ENCODE measurements at regions not wholly inside any gene's neighbourhood (a gene's known extent, or its start where the extent isn't known, plus 50 kb on each side); places are given as distances from the start of the nearest gene placed in this dataset.

GRCh38 chr4:151614561-151614960 is 146.2 kb downstream of the GATB start:
- POLR2A ChIA-PET = no interaction called here
- H3K9me3 ChIP-seq (replicated peaks; ENCODE audit: control insufficient read depth, insufficient read depth, low read length) = no peaks in the 10 kb centered on the region
- ATAC-seq (no peak), FAIRE-seq (no peak), DNase-seq (ENCODE audit: low read depth, low spot score) (no peak)
- no peak overlapping the region for H3K4me2 ChIP-seq (ENCODE audit: control insufficient read depth, insufficient read depth)
- TF ChIP-seq, protein P1, sequence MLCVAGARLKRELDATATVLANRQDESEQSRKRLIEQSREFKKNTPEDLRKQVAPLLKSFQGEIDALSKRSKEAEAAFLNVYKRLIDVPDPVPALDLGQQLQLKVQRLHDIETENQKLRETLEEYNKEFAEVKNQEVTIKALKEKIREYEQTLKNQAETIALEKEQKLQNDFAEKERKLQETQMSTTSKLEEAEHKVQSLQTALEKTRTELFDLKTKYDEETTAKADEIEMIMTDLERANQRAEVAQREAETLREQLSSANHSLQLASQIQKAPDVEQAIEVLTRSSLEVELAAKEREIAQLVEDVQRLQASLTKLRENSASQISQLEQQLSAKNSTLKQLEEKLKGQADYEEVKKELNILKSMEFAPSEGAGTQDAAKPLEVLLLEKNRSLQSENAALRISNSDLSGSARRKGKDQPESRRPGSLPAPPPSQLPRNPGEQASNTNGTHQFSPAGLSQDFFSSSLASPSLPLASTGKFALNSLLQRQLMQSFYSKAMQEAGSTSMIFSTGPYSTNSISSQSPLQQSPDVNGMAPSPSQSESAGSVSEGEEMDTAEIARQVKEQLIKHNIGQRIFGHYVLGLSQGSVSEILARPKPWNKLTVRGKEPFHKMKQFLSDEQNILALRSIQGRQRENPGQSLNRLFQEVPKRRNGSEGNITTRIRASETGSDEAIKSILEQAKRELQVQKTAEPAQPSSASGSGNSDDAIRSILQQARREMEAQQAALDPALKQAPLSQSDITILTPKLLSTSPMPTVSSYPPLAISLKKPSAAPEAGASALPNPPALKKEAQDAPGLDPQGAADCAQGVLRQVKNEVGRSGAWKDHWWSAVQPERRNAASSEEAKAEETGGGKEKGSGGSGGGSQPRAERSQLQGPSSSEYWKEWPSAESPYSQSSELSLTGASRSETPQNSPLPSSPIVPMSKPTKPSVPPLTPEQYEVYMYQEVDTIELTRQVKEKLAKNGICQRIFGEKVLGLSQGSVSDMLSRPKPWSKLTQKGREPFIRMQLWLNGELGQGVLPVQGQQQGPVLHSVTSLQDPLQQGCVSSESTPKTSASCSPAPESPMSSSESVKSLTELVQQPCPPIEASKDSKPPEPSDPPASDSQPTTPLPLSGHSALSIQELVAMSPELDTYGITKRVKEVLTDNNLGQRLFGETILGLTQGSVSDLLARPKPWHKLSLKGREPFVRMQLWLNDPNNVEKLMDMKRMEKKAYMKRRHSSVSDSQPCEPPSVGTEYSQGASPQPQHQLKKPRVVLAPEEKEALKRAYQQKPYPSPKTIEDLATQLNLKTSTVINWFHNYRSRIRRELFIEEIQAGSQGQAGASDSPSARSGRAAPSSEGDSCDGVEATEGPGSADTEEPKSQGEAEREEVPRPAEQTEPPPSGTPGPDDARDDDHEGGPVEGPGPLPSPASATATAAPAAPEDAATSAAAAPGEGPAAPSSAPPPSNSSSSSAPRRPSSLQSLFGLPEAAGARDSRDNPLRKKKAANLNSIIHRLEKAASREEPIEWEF (IDR thresholded peaks at IDR 0.05; ENCODE audit: insufficient replicate concordance, low read depth, low read length) = no peak
- H3K79me2 ChIP-seq (ENCODE audit: control insufficient read depth, insufficient read depth, low read length) = no peaks in the 10 kb centered on the region
- no peak overlapping the region for H2AFZ ChIP-seq (ENCODE audit: control insufficient read depth, low read depth, low read length)
- no peaks in the 10 kb centered on the region for H3K36me3 ChIP-seq (ENCODE audit: control insufficient read depth in 2 of 2, insufficient read depth in 2 of 2, low read length in 1 of 2)
- CTCF ChIA-PET = interaction anchor here (0.7 to 1.3 kb wide), 2 partner anchors 9 to 246 kb away, joined by 3 to 6 read pairs; no protein-coding TSS in a partner anchor
- H3K4me1 ChIP-seq (ENCODE audit: control insufficient read depth, insufficient read depth, low read length) = no peaks in the 10 kb centered on the region
- H3K27ac ChIP-seq (ENCODE audit: control insufficient read depth, insufficient read depth) = no peak overlapping the region
- intact Hi-C loops (cut with micrococcal nuclease; ENCODE audit: unreplicated experiment) = loop anchor here (5.0 to 10.0 kb wide), 2 partner anchors 340 to 497 kb away; partner anchors contain the start of gene PRSS48
- no peaks in the 10 kb centered on the region for H4K20me1 ChIP-seq (ENCODE audit: control insufficient read depth, insufficient read depth)
- RAD21 ChIA-PET (ENCODE audit: unreplicated experiment) = no interaction called here
- in situ Hi-C loops (cut with MboI) = loop anchor here (10.0 kb wide), 1 partner anchor 500 kb away; no protein-coding TSS in a partner anchor
- no TSS peak for BruUV-seq (replicated peaks)
- SMC1A ChIA-PET (ENCODE audit: uncharacterized antibody, unreplicated experiment) = no interaction called here
- no peaks in the 10 kb centered on the region for H3K27me3 ChIP-seq (replicated peaks in 1 of 2; ENCODE audit: control insufficient read depth in 2 of 2, insufficient read depth in 2 of 2, low read length in 1 of 2)
- 44% methylated on average over 2 of the region's 2 CpGs for WGBS (ENCODE audit: insufficient coverage, insufficient replicate concordance, low lambda C conversion rate, missing lambda C conversion rate)
- no peak overlapping the region for H3K9ac ChIP-seq (ENCODE audit: control insufficient read depth, insufficient read depth, low read length)
- no peak overlapping the region for H3K4me3 ChIP-seq
